ENCODE measurements at regions not wholly inside any gene's neighbourhood (a gene's known extent, or its start where the extent isn't known, plus 50 kb on each side); places are given as distances from the start of the nearest gene placed in this dataset.

GRCh38 chr6:62441182-62441581 lies 155.2 kb upstream of the KHDRBS2 start:
- H3K9me3 ChIP-seq (ENCODE audit: insufficient read depth, low read length) = peaks cover 6% of the 10 kb centered on the region; the same call in 1 of the 2 replicates
- no peak overlapping the region for H3K9ac ChIP-seq (ENCODE audit: insufficient read length, low read depth)
- no peak for DNase-seq (ENCODE audit: low read depth, low spot score)
- no peaks in the 10 kb centered on the region for H3K27me3 ChIP-seq (ENCODE audit: insufficient read depth, insufficient read length)
- H3K4me1 ChIP-seq (ENCODE audit: insufficient read depth, insufficient read length) = no peaks in the 10 kb centered on the region
- H3K4me3 ChIP-seq (ENCODE audit: insufficient read length, low read depth) = no peak overlapping the region
- no peaks in the 10 kb centered on the region for H3K36me3 ChIP-seq (ENCODE audit: insufficient read depth, insufficient read length, low read length)
- TF ChIP-seq SUZ12 (IDR thresholded peaks at IDR 0.05; ENCODE audit: extremely low read depth, insufficient read depth, insufficient read length) (no peak), YY1 (IDR thresholded peaks at IDR 0.05; ENCODE audit: insufficient read depth, insufficient read length) (no peak), ZNF274 (IDR thresholded peaks at IDR 0.05; ENCODE audit: low read depth, low read length) (no peak)

GRCh38 chr6:62429781-62430180 lies 143.8 kb upstream of the KHDRBS2 start:
- Histone ChIP-seq H3K9ac (ENCODE audit: insufficient read length, low read depth) (no peak overlapping the region), H3K9me3 (ENCODE audit: insufficient read depth, low read length) (no peaks in the 10 kb centered on the region), H3K27me3 (ENCODE audit: insufficient read depth, insufficient read length) (no peaks in the 10 kb centered on the region), H3K4me3 (ENCODE audit: insufficient read length, low read depth) (no peak overlapping the region), H3K36me3 (ENCODE audit: insufficient read depth, insufficient read length, low read length) (no peaks in the 10 kb centered on the region), H3K4me1 (ENCODE audit: insufficient read depth, insufficient read length) (no peaks in the 10 kb centered on the region)
- no peak for DNase-seq (ENCODE audit: low read depth, low spot score)
- no peak for TF ChIP-seq SUZ12 (IDR thresholded peaks at IDR 0.05; ENCODE audit: extremely low read depth, insufficient read depth, insufficient read length)
- TF ChIP-seq ZNF274 (IDR thresholded peaks at IDR 0.05; ENCODE audit: low read depth, low read length) = no peak

- Histone ChIP-seq H3K9me3 (ENCODE audit: insufficient read depth, low read length) (no peaks in the 10 kb centered on the region), H3K4me1 (ENCODE audit: insufficient read depth, insufficient read length) (no peaks in the 10 kb centered on the region), H3K9ac (ENCODE audit: insufficient read length, low read depth) (no peak overlapping the region), H3K27me3 (ENCODE audit: insufficient read depth, insufficient read length) (no peaks in the 10 kb centered on the region), H3K4me3 (ENCODE audit: insufficient read length, low read depth) (no peak overlapping the region), H3K36me3 (ENCODE audit: insufficient read depth, insufficient read length, low read length) (no peaks in the 10 kb centered on the region)
- no peak for DNase-seq (ENCODE audit: low read depth, low spot score)
- no peak for TF ChIP-seq ZNF274 (IDR thresholded peaks at IDR 0.05; ENCODE audit: low read depth, low read length)
- no peak for TF ChIP-seq SUZ12 (IDR thresholded peaks at IDR 0.05; ENCODE audit: extremely low read depth, insufficient read depth, insufficient read length)
- no peak for TF ChIP-seq YY1 (IDR thresholded peaks at IDR 0.05; ENCODE audit: insufficient read depth, insufficient read length)
Measured at GRCh38 chr6:62400521-62401259, 114.7 kb upstream of the KHDRBS2 start.

- peak; percentile 66 for DNase-seq (ENCODE audit: low read depth, low spot score)
Measured at GRCh38 chr6:62393608-62394007, 107.6 kb upstream of the KHDRBS2 start.

GRCh38 chr6:62392291-62392690 lies 106.3 kb upstream of the KHDRBS2 start:
- TF ChIP-seq ZNF274 (IDR thresholded peaks at IDR 0.05; ENCODE audit: low read depth, low read length) (no peak), SUZ12 (IDR thresholded peaks at IDR 0.05; ENCODE audit: extremely low read depth, insufficient read depth, insufficient read length) (no peak), YY1 (IDR thresholded peaks at IDR 0.05; ENCODE audit: insufficient read depth, insufficient read length) (no peak)

More at GRCh38 chr6:62393608-62394007, 107.6 kb upstream of the KHDRBS2 start:
- no peak overlapping the region for H3K4me3 ChIP-seq (ENCODE audit: insufficient read length, low read depth)
- no peak overlapping the region for H3K9ac ChIP-seq (ENCODE audit: insufficient read length, low read depth)
- H3K36me3 ChIP-seq (ENCODE audit: insufficient read depth, insufficient read length, low read length) = no peaks in the 10 kb centered on the region
- H3K4me1 ChIP-seq (ENCODE audit: insufficient read depth, insufficient read length) = no peaks in the 10 kb centered on the region
- H3K27me3 ChIP-seq (ENCODE audit: insufficient read depth, insufficient read length) = no peaks in the 10 kb centered on the region
- no peaks in the 10 kb centered on the region for H3K9me3 ChIP-seq (ENCODE audit: insufficient read depth, low read length)
- TF ChIP-seq SUZ12 (IDR thresholded peaks at IDR 0.05; ENCODE audit: extremely low read depth, insufficient read depth, insufficient read length) (no peak), YY1 (IDR thresholded peaks at IDR 0.05; ENCODE audit: insufficient read depth, insufficient read length) (no peak), ZNF274 (IDR thresholded peaks at IDR 0.05; ENCODE audit: low read depth, low read length) (no peak)

GRCh38 chr6:62391358-62391757 lies 105.3 kb upstream of the KHDRBS2 start:
- Histone ChIP-seq H3K4me1 (ENCODE audit: insufficient read depth, insufficient read length) (no peaks in the 10 kb centered on the region), H3K4me3 (ENCODE audit: insufficient read length, low read depth) (no peak overlapping the region), H3K9ac (ENCODE audit: insufficient read length, low read depth) (no peak overlapping the region), H3K9me3 (ENCODE audit: insufficient read depth, low read length) (no peaks in the 10 kb centered on the region), H3K27me3 (ENCODE audit: insufficient read depth, insufficient read length) (no peaks in the 10 kb centered on the region), H3K36me3 (ENCODE audit: insufficient read depth, insufficient read length, low read length) (no peaks in the 10 kb centered on the region)
- no peak for DNase-seq (ENCODE audit: low read depth, low spot score)
- TF ChIP-seq ZNF274 (IDR thresholded peaks at IDR 0.05; ENCODE audit: low read depth, low read length) (no peak), YY1 (IDR thresholded peaks at IDR 0.05; ENCODE audit: insufficient read depth, insufficient read length) (no peak), SUZ12 (IDR thresholded peaks at IDR 0.05; ENCODE audit: extremely low read depth, insufficient read depth, insufficient read length) (no peak)

More at GRCh38 chr6:62392291-62392690, 106.3 kb upstream of the KHDRBS2 start:
- Histone ChIP-seq H3K9me3 (ENCODE audit: insufficient read depth, low read length) (no peaks in the 10 kb centered on the region), H3K4me1 (ENCODE audit: insufficient read depth, insufficient read length) (no peaks in the 10 kb centered on the region), H3K36me3 (ENCODE audit: insufficient read depth, insufficient read length, low read length) (no peaks in the 10 kb centered on the region), H3K9ac (ENCODE audit: insufficient read length, low read depth) (no peak overlapping the region), H3K4me3 (ENCODE audit: insufficient read length, low read depth) (no peak overlapping the region), H3K27me3 (ENCODE audit: insufficient read depth, insufficient read length) (no peaks in the 10 kb centered on the region)
- DNase-seq (ENCODE audit: low read depth, low spot score) = no peak

GRCh38 chr6:62390401-62390800 lies 104.4 kb upstream of the KHDRBS2 start:
- TF ChIP-seq ZNF274 (IDR thresholded peaks at IDR 0.05; ENCODE audit: low read depth, low read length) (no peak), SUZ12 (IDR thresholded peaks at IDR 0.05; ENCODE audit: extremely low read depth, insufficient read depth, insufficient read length) (no peak), YY1 (IDR thresholded peaks at IDR 0.05; ENCODE audit: insufficient read depth, insufficient read length) (no peak)
- H3K9me3 ChIP-seq (ENCODE audit: insufficient read depth, low read length) = no peaks in the 10 kb centered on the region
- no peak overlapping the region for H3K4me3 ChIP-seq (ENCODE audit: insufficient read length, low read depth)
- no peaks in the 10 kb centered on the region for H3K4me1 ChIP-seq (ENCODE audit: insufficient read depth, insufficient read length)
- DNase-seq (ENCODE audit: low read depth, low spot score) = no peak
- H3K27me3 ChIP-seq (ENCODE audit: insufficient read depth, insufficient read length) = no peaks in the 10 kb centered on the region
- no peak overlapping the region for H3K9ac ChIP-seq (ENCODE audit: insufficient read length, low read depth)
- no peaks in the 10 kb centered on the region for H3K36me3 ChIP-seq (ENCODE audit: insufficient read depth, insufficient read length, low read length)

Measured in NT2/D1 (cell line).